Fibroblast of mammary gland (primary cell): ENCODE measurements at regions not wholly inside any gene's neighbourhood (a gene's known extent, or its start where the extent isn't known, plus 50 kb on each side); places are given as distances from the start of the nearest gene placed in this dataset.

Experiments used
- DNase-seq: peaks from one replicate; pipeline ENCODE4 v3.0.0-alpha.2; 2010; ENCODE audit warnings: low read depth
- H3K4me3 ChIP-seq: 2 replicates; pipeline ENCODE4 v1.5.1; 2011; ENCODE audit warnings: low read depth, mild to moderate bottlenecking, low read length, moderate library complexity; ENCODE audit not compliant: control insufficient read depth
- CTCF ChIP-seq: conservative IDR thresholded peaks from 2 replicates; pipeline ENCODE4 v1.5.1; 2011; ENCODE audit warnings: low read depth, low read length, inconsistent platforms; ENCODE audit not compliant: control insufficient read depth, insufficient read depth

GRCh38 chr2:2839782-2840531 lies 508.9 kb upstream of the MYT1L start:
- no peak for DNase-seq
- H3K4me3 ChIP-seq, result no peak overlapping the region
- TF ChIP-seq CTCF, result no peak

- DNase-seq, result no peak
- no peak overlapping the region for H3K4me3 ChIP-seq
- TF ChIP-seq CTCF, result no peak
Measured at GRCh38 chr2:2839393-2839781, 508.3 kb upstream of the MYT1L start.

GRCh38 chr2:2838548-2838845 lies 507.4 kb upstream of the MYT1L start:
- TF ChIP-seq CTCF, result no peak
- no peak for DNase-seq
- H3K4me3 ChIP-seq, result no peak overlapping the region

- no peak for TF ChIP-seq CTCF
- no peak for DNase-seq
- no peak overlapping the region for H3K4me3 ChIP-seq
Measured at GRCh38 chr2:2837746-2838547, 506.9 kb upstream of the MYT1L start.

- TF ChIP-seq CTCF, result no peak
- no peak for DNase-seq
- no peak overlapping the region for H3K4me3 ChIP-seq
Measured at GRCh38 chr2:2836343-2837070, 505.4 kb upstream of the MYT1L start.

- no peak for DNase-seq
- TF ChIP-seq CTCF, result no peak
- no peak overlapping the region for H3K4me3 ChIP-seq
Measured at GRCh38 chr2:2834516-2835254, 503.6 kb upstream of the MYT1L start.
